ENCODE measurements at regions not wholly inside any gene's neighbourhood (a gene's known extent, or its start where the extent isn't known, plus 50 kb on each side); places are given as distances from the start of the nearest gene placed in this dataset.

DNA sequence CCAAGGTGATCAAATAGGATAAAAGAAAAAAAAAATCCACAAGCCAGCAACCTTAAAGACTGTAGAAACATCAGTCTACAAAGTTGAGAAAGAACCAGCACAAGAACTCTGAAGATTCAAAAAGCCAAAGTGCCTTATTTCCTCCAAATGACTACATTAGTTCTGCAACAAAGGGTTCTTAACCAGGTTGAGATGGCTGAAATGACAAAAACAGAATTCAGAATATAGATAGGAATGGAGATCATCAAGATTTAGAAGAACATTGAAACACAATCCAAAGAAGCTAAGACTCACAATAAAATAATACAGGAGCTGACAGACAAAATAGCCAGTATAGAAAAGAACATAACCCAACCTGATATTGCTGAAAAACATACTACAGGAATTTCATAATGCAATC, 156.5 kb upstream of the ZCCHC13 start:
- Histone ChIP-seq H3K14ac (ENCODE audit: low read length) (no peak overlapping the region), H3K4me3 (ENCODE audit: low read depth, low read length) (no peak overlapping the region), H3K36me3 (ENCODE audit: control insufficient read depth in 1 of 2, insufficient read depth in 2 of 2, low read length in 2 of 2) (peaks cover 2 to 4% of the 10 kb centered on the region in 2 experiments), H2BK12ac (ENCODE audit: low read length) (no peak overlapping the region), H3K4me1 (ENCODE audit: control insufficient read depth in 1 of 2, insufficient read depth in 2 of 2, low read length in 2 of 2) (no peaks in the 10 kb centered on the region), H3K4ac (ENCODE audit: low read depth, low read length) (no peak overlapping the region), H3K27ac (ENCODE audit: low read depth, low read length) (no peak overlapping the region), H3K27me3 (ENCODE audit: insufficient read depth, low read length) (no peaks in the 10 kb centered on the region), H4K12ac (ENCODE audit: low read depth, low read length) (no peak overlapping the region), H4K8ac (ENCODE audit: low read depth, low read length) (no peak overlapping the region), H3K9me3 (ENCODE audit: insufficient read depth, low read depth, low read length) (peaks cover 2% of the 10 kb centered on the region), H3K18ac (ENCODE audit: low read length) (no peak overlapping the region), H4K91ac (ENCODE audit: low read depth, low read length) (no peak overlapping the region), H3K23ac (ENCODE audit: low read length) (no peak overlapping the region), H3K79me1 (ENCODE audit: low read length) (no peaks in the 10 kb centered on the region), H2BK120ac (ENCODE audit: insufficient read depth, low read length, poor library complexity) (no peak overlapping the region), H3K79me2 (ENCODE audit: control insufficient read depth, insufficient read depth, low read length, poor library complexity) (no peaks in the 10 kb centered on the region), H2AFZ (ENCODE audit: insufficient read depth, low read length, poor library complexity) (no peak overlapping the region), H2BK5ac (ENCODE audit: low read depth, low read length, poor library complexity) (no peak overlapping the region), H3K9ac (ENCODE audit: low read length) (no peak overlapping the region), H3K4me2 (ENCODE audit: low read length) (no peak overlapping the region), H2AK5ac (ENCODE audit: low read length) (no peak overlapping the region)
- DNase-seq = no peak

DNA sequence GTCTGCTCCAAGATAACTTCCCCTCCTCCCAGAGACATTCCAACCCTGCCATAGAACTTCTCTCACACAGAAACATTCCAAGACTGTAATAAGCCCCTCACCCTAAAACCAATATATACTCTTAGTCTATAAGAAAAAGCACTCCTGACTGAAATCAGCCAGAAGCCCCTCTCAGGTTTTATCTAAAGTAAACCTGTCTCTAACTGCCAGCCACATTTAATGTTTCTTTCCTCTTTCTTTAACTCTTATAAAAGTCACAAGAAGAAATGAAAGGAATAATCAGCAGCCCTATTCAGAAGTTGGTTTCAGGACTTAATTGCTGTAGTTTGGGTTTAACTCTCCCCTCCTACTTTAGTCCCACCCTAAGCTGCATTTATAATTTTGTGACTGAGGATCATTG, 165.0 kb upstream of the ZCCHC13 start:
- Histone ChIP-seq H3K79me2 (ENCODE audit: control insufficient read depth, insufficient read depth, low read length, poor library complexity) (no peaks in the 10 kb centered on the region), H3K18ac (ENCODE audit: low read length) (no peak overlapping the region), H3K79me1 (ENCODE audit: low read length) (no peaks in the 10 kb centered on the region), H3K4me3 (ENCODE audit: low read depth, low read length) (no peak overlapping the region), H2AK5ac (ENCODE audit: low read length) (no peak overlapping the region), H3K36me3 (ENCODE audit: control insufficient read depth in 1 of 2, insufficient read depth in 2 of 2, low read length in 2 of 2) (peaks cover 2 to 4% of the 10 kb centered on the region in 2 experiments), H3K4me2 (ENCODE audit: low read length) (no peak overlapping the region), H3K23ac (ENCODE audit: low read length) (no peak overlapping the region), H3K14ac (ENCODE audit: low read length) (no peak overlapping the region), H2BK120ac (ENCODE audit: insufficient read depth, low read length, poor library complexity) (no peak overlapping the region), H4K8ac (ENCODE audit: low read depth, low read length) (no peak overlapping the region), H2BK12ac (ENCODE audit: low read length) (no peak overlapping the region), H2BK5ac (ENCODE audit: low read depth, low read length, poor library complexity) (no peak overlapping the region), H2AFZ (ENCODE audit: insufficient read depth, low read length, poor library complexity) (no peak overlapping the region), H3K4me1 (ENCODE audit: control insufficient read depth in 1 of 2, insufficient read depth in 2 of 2, low read length in 2 of 2) (no peaks in the 10 kb centered on the region), H4K91ac (ENCODE audit: low read depth, low read length) (no peak overlapping the region), H3K27me3 (ENCODE audit: insufficient read depth, low read length) (no peaks in the 10 kb centered on the region), H3K4ac (ENCODE audit: low read depth, low read length) (no peak overlapping the region), H3K27ac (ENCODE audit: low read depth, low read length) (no peak overlapping the region), H3K9me3 (ENCODE audit: insufficient read depth, low read depth, low read length) (peaks cover 2% of the 10 kb centered on the region), H3K9ac (ENCODE audit: low read length) (no peak overlapping the region), H4K12ac (ENCODE audit: low read depth, low read length) (no peak overlapping the region)
- no peak for DNase-seq

DNA sequence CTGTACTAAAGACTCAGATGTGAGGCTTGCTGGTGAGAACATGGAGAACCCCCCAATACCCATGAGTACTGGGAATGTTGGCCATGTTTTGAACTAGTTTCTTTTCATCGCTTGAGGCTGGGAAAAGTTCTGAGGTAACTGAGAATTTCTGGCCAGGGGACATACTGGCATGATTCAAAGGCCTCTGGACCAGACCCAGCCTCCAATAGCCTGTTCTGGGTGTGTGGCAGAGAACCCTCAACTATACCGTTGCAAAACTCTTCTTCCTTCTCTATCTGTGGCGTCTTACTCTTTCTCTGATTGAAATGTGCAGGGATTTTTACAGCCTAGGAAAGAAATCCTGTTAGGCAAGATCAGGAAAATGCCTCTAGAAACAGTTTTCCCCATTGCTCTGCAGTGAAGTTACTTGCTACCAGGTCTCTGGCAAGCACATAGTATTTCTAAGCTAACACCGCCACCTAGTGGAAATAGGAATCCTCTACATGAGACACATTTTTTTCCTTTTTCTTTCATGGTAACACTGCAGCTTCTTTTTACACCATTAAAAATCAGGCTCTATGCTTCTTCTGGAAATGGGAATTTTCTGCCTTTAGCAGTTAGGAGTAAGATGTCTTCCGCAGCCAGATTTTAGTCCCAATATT, 170.7 kb upstream of the ZCCHC13 start:
- Histone ChIP-seq H2AK5ac (ENCODE audit: low read length) (no peak overlapping the region), H3K9me3 (ENCODE audit: insufficient read depth, low read depth, low read length) (no peaks in the 10 kb centered on the region), H3K79me1 (ENCODE audit: low read length) (peaks cover 3% of the 10 kb centered on the region), H2AFZ (ENCODE audit: insufficient read depth, low read length, poor library complexity) (no peak overlapping the region), H3K27me3 (ENCODE audit: insufficient read depth, low read length) (no peaks in the 10 kb centered on the region), H4K91ac (ENCODE audit: low read depth, low read length) (no peak overlapping the region), H3K14ac (ENCODE audit: low read length) (no peak overlapping the region), H4K8ac (ENCODE audit: low read depth, low read length) (no peak overlapping the region), H3K4ac (ENCODE audit: low read depth, low read length) (no peak overlapping the region), H3K36me3 (ENCODE audit: control insufficient read depth in 1 of 2, insufficient read depth in 2 of 2, low read length in 2 of 2) (peaks cover 0 to 2% of the 10 kb centered on the region in 2 experiments), H2BK5ac (ENCODE audit: low read depth, low read length, poor library complexity) (no peak overlapping the region), H3K4me2 (ENCODE audit: low read length) (no peak overlapping the region), H4K12ac (ENCODE audit: low read depth, low read length) (no peak overlapping the region), H3K18ac (ENCODE audit: low read length) (no peak overlapping the region), H3K23ac (ENCODE audit: low read length) (no peak overlapping the region), H3K27ac (ENCODE audit: low read depth, low read length) (peak overlapping the region; percentile 74), H3K79me2 (ENCODE audit: control insufficient read depth, insufficient read depth, low read length, poor library complexity) (no peaks in the 10 kb centered on the region), H3K4me3 (ENCODE audit: low read depth, low read length) (no peak overlapping the region), H2BK12ac (ENCODE audit: low read length) (no peak overlapping the region), H3K9ac (ENCODE audit: low read length) (no peak overlapping the region), H2BK120ac (ENCODE audit: insufficient read depth, low read length, poor library complexity) (peak overlapping the region; percentile 72), H3K4me1 (ENCODE audit: control insufficient read depth in 1 of 2, insufficient read depth in 2 of 2, low read length in 2 of 2) (peaks cover 0 to 3% of the 10 kb centered on the region in 2 experiments)
- peak in 1 of 2 donors; percentile 90 for DNase-seq
- no CpG with 5 or more reads among the region's 5 CpGs for WGBS (ENCODE audit: extremely low coverage, insufficient coverage, insufficient read length)

DNA sequence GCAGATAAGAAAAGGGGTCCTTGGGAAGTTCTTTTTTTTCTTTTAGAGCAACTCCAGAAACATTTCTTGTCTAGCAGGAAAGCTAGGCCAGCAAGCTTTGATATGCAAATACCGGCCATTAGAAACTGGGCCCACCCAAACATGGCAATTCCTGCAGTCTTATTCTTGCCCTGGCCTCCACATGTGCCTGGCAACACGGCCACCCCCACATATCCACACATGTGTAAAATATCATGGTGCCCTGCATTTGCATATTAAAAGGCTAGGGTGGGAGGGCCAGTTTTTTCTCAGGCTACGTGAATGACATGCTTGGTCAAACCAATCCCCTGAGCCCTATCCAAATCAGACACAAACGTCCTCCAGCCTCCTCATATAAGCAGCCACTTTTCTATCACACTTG, 171.7 kb upstream of the ZCCHC13 start:
- no peak overlapping the region for H3K23ac ChIP-seq (ENCODE audit: low read length)
- no peak overlapping the region for H3K14ac ChIP-seq (ENCODE audit: low read length)
- H2AFZ ChIP-seq (ENCODE audit: insufficient read depth, low read length, poor library complexity) = no peak overlapping the region
- peaks cover 3% of the 10 kb centered on the region for H3K79me1 ChIP-seq (ENCODE audit: low read length)
- peaks cover 2 to 4% of the 10 kb centered on the region in 2 experiments for H3K36me3 ChIP-seq (ENCODE audit: control insufficient read depth in 1 of 2, insufficient read depth in 2 of 2, low read length in 2 of 2)
- H2BK12ac ChIP-seq (ENCODE audit: low read length) = peak overlapping the region; percentile 71
- H3K4ac ChIP-seq (ENCODE audit: low read depth, low read length) = no peak overlapping the region
- H3K4me1 ChIP-seq (ENCODE audit: control insufficient read depth in 1 of 2, insufficient read depth in 2 of 2, low read length in 2 of 2) = peaks cover 0 to 3% of the 10 kb centered on the region in 2 experiments
- H3K4me2 ChIP-seq (ENCODE audit: low read length) = no peak overlapping the region
- H4K91ac ChIP-seq (ENCODE audit: low read depth, low read length) = peak overlapping the region; percentile 47
- H3K18ac ChIP-seq (ENCODE audit: low read length) = no peak overlapping the region
- H3K27me3 ChIP-seq (ENCODE audit: insufficient read depth, low read length) = no peaks in the 10 kb centered on the region
- no peak overlapping the region for H3K4me3 ChIP-seq (ENCODE audit: low read depth, low read length)
- no peak overlapping the region for H4K12ac ChIP-seq (ENCODE audit: low read depth, low read length)
- no peaks in the 10 kb centered on the region for H3K9me3 ChIP-seq (ENCODE audit: insufficient read depth, low read depth, low read length)
- no peak overlapping the region for H4K8ac ChIP-seq (ENCODE audit: low read depth, low read length)
- peak overlapping the region; percentile 13 for H2BK120ac ChIP-seq (ENCODE audit: insufficient read depth, low read length, poor library complexity)
- H3K27ac ChIP-seq (ENCODE audit: low read depth, low read length) = no peak overlapping the region
- WGBS (ENCODE audit: extremely low coverage, insufficient coverage, insufficient read length) = no CpG with 5 or more reads among the region's 4 CpGs
- no peaks in the 10 kb centered on the region for H3K79me2 ChIP-seq (ENCODE audit: control insufficient read depth, insufficient read depth, low read length, poor library complexity)
- DNase-seq = no peak
- no peak overlapping the region for H2BK5ac ChIP-seq (ENCODE audit: low read depth, low read length, poor library complexity)
- no peak overlapping the region for H2AK5ac ChIP-seq (ENCODE audit: low read length)
- H3K9ac ChIP-seq (ENCODE audit: low read length) = no peak overlapping the region

All from trophoblast cell (in vitro differentiated cells and primary cell).